ENCODE measurements at regions not wholly inside any gene's neighbourhood (a gene's known extent, or its start where the extent isn't known, plus 50 kb on each side); places are given as distances from the start of the nearest gene placed in this dataset.

DNA sequence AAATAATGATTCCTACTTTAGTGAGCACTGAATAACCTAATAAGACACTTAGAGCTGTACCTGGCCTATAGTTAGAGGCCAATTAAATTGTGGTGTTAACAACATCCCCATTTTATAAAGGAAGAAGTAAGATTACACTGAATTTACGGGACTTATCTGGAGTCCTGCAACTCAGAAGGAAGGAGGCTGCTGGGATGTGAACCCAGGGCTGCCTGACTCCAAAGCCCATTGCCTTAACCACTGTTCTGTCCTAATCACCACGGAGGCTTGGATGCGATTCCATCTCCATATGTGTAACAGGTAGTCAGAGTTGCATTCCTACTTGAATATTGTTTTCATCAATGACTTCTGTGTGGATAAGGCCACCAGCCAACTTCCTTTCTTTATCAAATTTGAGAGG lies 168.9 kb downstream of the SOCS6 start:
- no peaks in the 10 kb centered on the region for H4K20me1 ChIP-seq (ENCODE audit: control insufficient read depth, extremely low read depth, insufficient read depth, low read length)
- no peak overlapping the region for H2AFZ ChIP-seq (ENCODE audit: control insufficient read depth, low read length)
- no peak overlapping the region for H3K9ac ChIP-seq (ENCODE audit: control insufficient read depth, extremely low read depth, insufficient read depth, low read length)
- peaks cover 7% of the 10 kb centered on the region for H3K27me3 ChIP-seq (ENCODE audit: control insufficient read depth, extremely low read depth, insufficient read depth, low read length)
- DNase-seq (ENCODE audit: low read depth, low spot score) (no peak), FAIRE-seq (no peak)
- no peaks in the 10 kb centered on the region for H3K9me1 ChIP-seq (ENCODE audit: control insufficient read depth, extremely low read depth, insufficient read depth, low read length)
- dilution Hi-C loops (cut with MboI; ENCODE audit: extremely low pct_ligation_motif_present, low sequenced_read_pairs): no loop called here
- H3K27ac ChIP-seq (ENCODE audit: control insufficient read depth, insufficient read depth, low read length): no peak overlapping the region
- H3K9me3 ChIP-seq (ENCODE audit: control insufficient read depth, low read depth, low read length): no peaks in the 10 kb centered on the region
- no peaks in the 10 kb centered on the region for H3K79me2 ChIP-seq (ENCODE audit: control insufficient read depth, insufficient read depth, low read length)
- no peak overlapping the region for H3K4me2 ChIP-seq (ENCODE audit: control insufficient read depth, extremely low read depth, insufficient read depth, low read depth, low read length)
- H3K4me1 ChIP-seq (ENCODE audit: control insufficient read depth, extremely low read depth, insufficient read depth, low read length): no peaks in the 10 kb centered on the region
- no peak overlapping the region for H3K4me3 ChIP-seq (ENCODE audit: control insufficient read depth in 2 of 3, extremely low read depth in 1 of 3, insufficient read depth in 2 of 3, low read depth in 1 of 3, low read length in 3 of 3)
- TF ChIP-seq EZH2 (IDR thresholded peaks at IDR 0.05; ENCODE audit: low read length): no peak
- TF ChIP-seq, protein P1, sequence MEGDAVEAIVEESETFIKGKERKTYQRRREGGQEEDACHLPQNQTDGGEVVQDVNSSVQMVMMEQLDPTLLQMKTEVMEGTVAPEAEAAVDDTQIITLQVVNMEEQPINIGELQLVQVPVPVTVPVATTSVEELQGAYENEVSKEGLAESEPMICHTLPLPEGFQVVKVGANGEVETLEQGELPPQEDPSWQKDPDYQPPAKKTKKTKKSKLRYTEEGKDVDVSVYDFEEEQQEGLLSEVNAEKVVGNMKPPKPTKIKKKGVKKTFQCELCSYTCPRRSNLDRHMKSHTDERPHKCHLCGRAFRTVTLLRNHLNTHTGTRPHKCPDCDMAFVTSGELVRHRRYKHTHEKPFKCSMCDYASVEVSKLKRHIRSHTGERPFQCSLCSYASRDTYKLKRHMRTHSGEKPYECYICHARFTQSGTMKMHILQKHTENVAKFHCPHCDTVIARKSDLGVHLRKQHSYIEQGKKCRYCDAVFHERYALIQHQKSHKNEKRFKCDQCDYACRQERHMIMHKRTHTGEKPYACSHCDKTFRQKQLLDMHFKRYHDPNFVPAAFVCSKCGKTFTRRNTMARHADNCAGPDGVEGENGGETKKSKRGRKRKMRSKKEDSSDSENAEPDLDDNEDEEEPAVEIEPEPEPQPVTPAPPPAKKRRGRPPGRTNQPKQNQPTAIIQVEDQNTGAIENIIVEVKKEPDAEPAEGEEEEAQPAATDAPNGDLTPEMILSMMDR (optimal IDR thresholded peaks at IDR 0.05 in 1 of 3, IDR thresholded peaks at IDR 0.05 in 1 of 3, conservative IDR thresholded peaks at IDR 0.05 in 1 of 3; ENCODE audit: extremely low read depth in 1 of 3, insufficient read depth in 2 of 3, low read length in 3 of 3): no peak
- H3K36me3 ChIP-seq (ENCODE audit: control insufficient read depth in 2 of 2, extremely low read depth in 1 of 2, insufficient read depth in 2 of 2, low read length in 2 of 2): no peaks in the 10 kb centered on the region

DNA sequence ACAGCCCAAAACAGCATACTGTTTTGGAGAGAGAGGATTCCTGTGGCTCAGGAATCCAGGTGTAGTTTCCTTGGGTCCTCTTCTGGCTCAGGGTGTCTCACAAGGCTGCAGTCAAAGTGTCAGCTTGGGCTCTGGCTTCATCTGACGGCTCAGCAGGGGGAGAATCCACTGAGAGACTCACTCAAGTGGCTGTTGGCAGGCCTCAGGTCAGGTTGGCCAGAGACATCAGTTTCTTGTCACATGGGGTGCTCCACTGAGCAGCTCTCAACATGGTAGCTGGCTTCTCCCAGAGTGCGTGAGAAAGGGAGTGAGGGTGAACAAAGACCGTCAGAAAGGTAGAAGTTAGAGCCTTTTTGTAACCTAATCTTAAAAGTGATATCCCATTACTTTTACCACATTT lies 168.4 kb downstream of the SOCS6 start:
- DNase-seq (ENCODE audit: low read depth, low spot score) (no peak), FAIRE-seq (no peak)
- TF ChIP-seq, protein P1 (optimal IDR thresholded peaks at IDR 0.05 in 1 of 3, IDR thresholded peaks at IDR 0.05 in 1 of 3, conservative IDR thresholded peaks at IDR 0.05 in 1 of 3; ENCODE audit: extremely low read depth in 1 of 3, insufficient read depth in 2 of 3, low read length in 3 of 3): no peak
- TF ChIP-seq EZH2 (IDR thresholded peaks at IDR 0.05; ENCODE audit: low read length): no peak
- Histone ChIP-seq H3K27ac (ENCODE audit: control insufficient read depth, insufficient read depth, low read length) (no peak overlapping the region), H3K4me3 (ENCODE audit: control insufficient read depth in 2 of 3, extremely low read depth in 1 of 3, insufficient read depth in 2 of 3, low read depth in 1 of 3, low read length in 3 of 3) (no peak overlapping the region), H3K9ac (ENCODE audit: control insufficient read depth, extremely low read depth, insufficient read depth, low read length) (no peak overlapping the region), H3K27me3 (ENCODE audit: control insufficient read depth, extremely low read depth, insufficient read depth, low read length) (peaks cover 7% of the 10 kb centered on the region), H3K9me3 (ENCODE audit: control insufficient read depth, low read depth, low read length) (no peaks in the 10 kb centered on the region), H4K20me1 (ENCODE audit: control insufficient read depth, extremely low read depth, insufficient read depth, low read length) (no peaks in the 10 kb centered on the region), H3K4me1 (ENCODE audit: control insufficient read depth, extremely low read depth, insufficient read depth, low read length) (no peaks in the 10 kb centered on the region), H3K79me2 (ENCODE audit: control insufficient read depth, insufficient read depth, low read length) (no peaks in the 10 kb centered on the region), H2AFZ (ENCODE audit: control insufficient read depth, low read length) (no peak overlapping the region), H3K36me3 (ENCODE audit: control insufficient read depth in 2 of 2, extremely low read depth in 1 of 2, insufficient read depth in 2 of 2, low read length in 2 of 2) (no peaks in the 10 kb centered on the region), H3K9me1 (ENCODE audit: control insufficient read depth, extremely low read depth, insufficient read depth, low read length) (no peaks in the 10 kb centered on the region), H3K4me2 (ENCODE audit: control insufficient read depth, extremely low read depth, insufficient read depth, low read depth, low read length) (no peak overlapping the region)
- dilution Hi-C loops (cut with MboI; ENCODE audit: extremely low pct_ligation_motif_present, low sequenced_read_pairs): no loop called here
